ENCODE measurements at regions not wholly inside any gene's neighbourhood (a gene's known extent, or its start where the extent isn't known, plus 50 kb on each side); places are given as distances from the start of the nearest gene placed in this dataset.
"Not testable (repeated sequence)": the region's sequence is repeated elsewhere in the genome, so short reads cannot be mapped to it uniquely, and the experiment has no call there.

- no peaks in the 10 kb centered on the region for H3K27me3 Mint-ChIP-seq
- no peak for DNase-seq
- no peaks in the 10 kb centered on the region for H3K4me1 Mint-ChIP-seq
- Histone ChIP-seq H3K27ac (ENCODE audit: low read depth, low read length) (no peak overlapping the region), H3K4me1 (ENCODE audit: insufficient read depth, low read length) (no peaks in the 10 kb centered on the region), H3K36me3 (ENCODE audit: insufficient read depth, low read length) (no peaks in the 10 kb centered on the region), H3K27me3 (ENCODE audit: insufficient read depth, low read length, poor library complexity, severe bottlenecking) (no peaks in the 10 kb centered on the region), H3K4me3 (ENCODE audit: low read length) (no peak overlapping the region), H3K9me3 (ENCODE audit: low read length) (no peaks in the 10 kb centered on the region)
- no peak overlapping the region for H3K4me3 Mint-ChIP-seq
- ChIA-PET CTCF (interaction anchor here (1.3 kb wide), 2 partner anchors 40 to 67 kb away, joined by 3 read pairs; no protein-coding TSS in a partner anchor), POLR2A (no interaction called here)
- H3K36me3 Mint-ChIP-seq: peaks cover 0 to 3% (median 0%) of the 10 kb centered on the region in 3 donors
- H3K9me3 Mint-ChIP-seq: no peaks in the 10 kb centered on the region
- H3K27ac Mint-ChIP-seq: peak overlapping the region in 1 of 8 donors; percentile 29
Measured at GRCh38 chr1:58848818-58849411, 65.1 kb upstream of the JUN start.

- Mint-ChIP-seq H3K4me3 (no peak overlapping the region), H3K36me3 (peaks cover 0 to 3% (median 0%) of the 10 kb centered on the region in 3 donors), H3K27ac (no peak overlapping the region), H3K4me1 (peaks cover 2 to 3% (median 2%) of the 10 kb centered on the region in 3 donors), H3K9me3 (no peaks in the 10 kb centered on the region), H3K27me3 (no peaks in the 10 kb centered on the region)
- ChIA-PET POLR2A (no interaction called here), CTCF (interaction anchor here (1.3 kb wide), 2 partner anchors 40 to 67 kb away, joined by 3 read pairs; no protein-coding TSS in a partner anchor)
- Histone ChIP-seq H3K9me3 (ENCODE audit: low read length) (no peaks in the 10 kb centered on the region), H3K36me3 (ENCODE audit: insufficient read depth, low read length) (no peaks in the 10 kb centered on the region), H3K27ac (ENCODE audit: low read depth, low read length) (no peak overlapping the region), H3K4me1 (ENCODE audit: insufficient read depth, low read length) (peaks cover 2% of the 10 kb centered on the region), H3K4me3 (ENCODE audit: low read length) (no peak overlapping the region), H3K27me3 (ENCODE audit: insufficient read depth, low read length, poor library complexity, severe bottlenecking) (no peaks in the 10 kb centered on the region)
- DNase-seq: no peak
Measured at GRCh38 chr1:58849551-58849950, 65.7 kb upstream of the JUN start.

DNA sequence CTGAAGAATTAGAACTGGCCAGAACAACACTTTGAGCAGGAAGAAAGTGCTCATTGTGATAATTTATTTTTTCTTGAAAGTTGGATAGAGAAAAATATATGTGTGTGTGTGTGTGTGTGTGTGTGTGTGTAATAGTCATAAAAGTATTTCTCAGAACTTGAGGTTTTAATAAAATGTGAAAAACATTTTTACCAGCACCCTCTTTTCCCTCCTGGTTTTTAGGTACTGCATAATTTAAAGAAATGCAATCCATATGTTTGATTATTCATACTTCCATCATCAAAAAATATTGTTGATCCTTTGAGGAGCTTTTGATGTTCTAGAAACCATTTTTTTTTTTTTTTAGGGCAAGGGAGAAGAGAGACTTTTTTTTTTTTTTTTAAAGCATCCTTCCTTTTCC, 66.8 kb upstream of the JUN start:
- Mint-ChIP-seq H3K4me3 (no peak overlapping the region), H3K27me3 (no peaks in the 10 kb centered on the region), H3K36me3 (peaks cover 0 to 3% (median 0%) of the 10 kb centered on the region in 3 donors), H3K9me3 (no peaks in the 10 kb centered on the region), H3K4me1 (peaks cover 5 to 13% (median 6%) of the 10 kb centered on the region in 3 donors), H3K27ac (peak overlapping the region in 1 of 8 donors; percentile 50)
- Histone ChIP-seq H3K4me3 (ENCODE audit: low read length) (no peak overlapping the region), H3K4me1 (ENCODE audit: insufficient read depth, low read length) (peaks cover 6% of the 10 kb centered on the region), H3K27me3 (ENCODE audit: insufficient read depth, low read length, poor library complexity, severe bottlenecking) (no peaks in the 10 kb centered on the region), H3K36me3 (ENCODE audit: insufficient read depth, low read length) (no peaks in the 10 kb centered on the region), H3K9me3 (ENCODE audit: low read length) (no peaks in the 10 kb centered on the region), H3K27ac (ENCODE audit: low read depth, low read length) (no peak overlapping the region)
- DNase-seq: no peak
- ChIA-PET POLR2A (no interaction called here), CTCF (interaction anchor here (1.2 kb wide), 1 partner anchor 8 kb away, joined by 3 read pairs; no protein-coding TSS in a partner anchor)

- Mint-ChIP-seq H3K36me3 (no peaks in the 10 kb centered on the region), H3K4me1 (peaks cover 15 to 28% (median 19%) of the 10 kb centered on the region in 3 donors), H3K4me3 (no peak overlapping the region), H3K27ac (no peak overlapping the region), H3K27me3 (no peaks in the 10 kb centered on the region), H3K9me3 (no peaks in the 10 kb centered on the region)
- no peaks in the 10 kb centered on the region for H3K27me3 ChIP-seq (ENCODE audit: insufficient read depth, low read length, poor library complexity, severe bottlenecking)
- no peak overlapping the region for H3K27ac ChIP-seq (ENCODE audit: low read depth, low read length)
- H3K9me3 ChIP-seq (ENCODE audit: low read length): no peaks in the 10 kb centered on the region
- CTCF ChIA-PET: no interaction called here
- peaks cover 15% of the 10 kb centered on the region for H3K4me1 ChIP-seq (ENCODE audit: insufficient read depth, low read length)
- no peak overlapping the region for H3K4me3 ChIP-seq (ENCODE audit: low read length)
- H3K36me3 ChIP-seq (ENCODE audit: insufficient read depth, low read length): no peaks in the 10 kb centered on the region
- no peak for DNase-seq
- POLR2A ChIA-PET: no interaction called here
Measured at GRCh38 chr1:58852731-58853485, 69.1 kb upstream of the JUN start.

GRCh38 chr1:58854576-58854975, 70.7 kb upstream of the JUN start:
- DNase-seq: peak in 1 of 5 donors; percentile 4
- Mint-ChIP-seq H3K27me3 (no peaks in the 10 kb centered on the region), H3K9me3 (no peaks in the 10 kb centered on the region), H3K4me3 (no peak overlapping the region), H3K27ac (peak overlapping the region in 1 of 8 donors; percentile 42), H3K4me1 (peaks cover 29 to 39% (median 33%) of the 10 kb centered on the region in 3 donors), H3K36me3 (no peaks in the 10 kb centered on the region)
- Histone ChIP-seq H3K4me3 (ENCODE audit: low read length) (no peak overlapping the region), H3K4me1 (ENCODE audit: insufficient read depth, low read length) (peaks cover 30% of the 10 kb centered on the region), H3K9me3 (ENCODE audit: low read length) (no peaks in the 10 kb centered on the region), H3K36me3 (ENCODE audit: insufficient read depth, low read length) (no peaks in the 10 kb centered on the region), H3K27me3 (ENCODE audit: insufficient read depth, low read length, poor library complexity, severe bottlenecking) (no peaks in the 10 kb centered on the region), H3K27ac (ENCODE audit: low read depth, low read length) (no peak overlapping the region)
- ChIA-PET CTCF (no interaction called here), POLR2A (no interaction called here)

DNA sequence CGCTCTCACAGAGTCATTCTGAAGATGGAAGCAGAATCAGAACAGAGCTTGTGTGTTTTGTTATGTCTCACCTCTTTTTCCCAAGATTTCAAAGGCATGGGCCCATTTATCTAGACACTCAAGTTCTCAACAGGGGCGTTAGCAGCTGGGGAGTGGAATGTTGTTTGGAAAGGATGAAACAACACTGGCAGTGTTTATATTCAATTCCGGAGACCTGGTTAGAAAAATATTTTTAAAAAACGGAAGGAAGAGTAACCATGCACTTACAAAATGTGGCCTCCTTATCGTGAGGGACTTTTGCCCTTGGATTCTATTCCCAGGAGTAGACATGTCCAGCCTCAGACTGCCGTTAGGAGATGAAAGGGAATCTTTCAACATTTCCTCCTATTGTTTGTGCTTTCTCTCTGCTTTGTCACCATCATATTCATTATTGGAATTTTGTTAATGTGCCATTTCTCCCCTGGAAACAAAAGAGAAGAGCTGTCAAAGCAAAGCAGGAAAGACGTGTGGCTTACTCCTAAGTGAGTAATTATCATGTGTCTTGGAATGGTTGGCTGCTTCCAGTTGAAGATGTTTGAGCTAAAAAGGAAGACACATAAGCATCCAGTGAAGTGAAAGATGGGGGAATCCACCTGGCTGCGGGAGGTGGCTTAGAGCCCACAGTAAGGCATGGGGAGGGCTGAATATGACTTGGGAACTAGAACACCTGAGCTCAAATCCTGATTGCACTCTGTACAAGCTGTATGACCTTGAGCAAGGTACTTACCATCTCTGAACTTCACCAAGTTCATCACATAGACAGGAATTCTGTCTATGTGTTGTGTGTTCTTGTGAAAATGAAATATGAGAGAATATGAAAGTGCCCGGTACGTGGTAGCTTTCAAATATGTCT, 71.7 kb upstream of the JUN start:
- H3K27me3 Mint-ChIP-seq: no peaks in the 10 kb centered on the region
- no peak overlapping the region for H3K27ac ChIP-seq (ENCODE audit: low read depth, low read length)
- H3K36me3 Mint-ChIP-seq: no peaks in the 10 kb centered on the region
- POLR2A ChIA-PET: no interaction called here
- no peaks in the 10 kb centered on the region for H3K36me3 ChIP-seq (ENCODE audit: insufficient read depth, low read length)
- H3K27ac Mint-ChIP-seq: peak overlapping the region in 2 of 8 donors; percentile 37 to 44
- no peaks in the 10 kb centered on the region for H3K27me3 ChIP-seq (ENCODE audit: insufficient read depth, low read length, poor library complexity, severe bottlenecking)
- peaks cover 35% of the 10 kb centered on the region for H3K4me1 ChIP-seq (ENCODE audit: insufficient read depth, low read length)
- no peak overlapping the region for H3K4me3 ChIP-seq (ENCODE audit: low read length)
- no peak for DNase-seq
- peaks cover 33 to 39% (median 37%) of the 10 kb centered on the region in 3 donors for H3K4me1 Mint-ChIP-seq
- no peaks in the 10 kb centered on the region for H3K9me3 Mint-ChIP-seq
- no peaks in the 10 kb centered on the region for H3K9me3 ChIP-seq (ENCODE audit: low read length)
- no peak overlapping the region for H3K4me3 Mint-ChIP-seq
- CTCF ChIA-PET: interaction anchor here (1.1 kb wide), 1 partner anchor 15 kb away, joined by 3 read pairs; no protein-coding TSS in a partner anchor

DNA sequence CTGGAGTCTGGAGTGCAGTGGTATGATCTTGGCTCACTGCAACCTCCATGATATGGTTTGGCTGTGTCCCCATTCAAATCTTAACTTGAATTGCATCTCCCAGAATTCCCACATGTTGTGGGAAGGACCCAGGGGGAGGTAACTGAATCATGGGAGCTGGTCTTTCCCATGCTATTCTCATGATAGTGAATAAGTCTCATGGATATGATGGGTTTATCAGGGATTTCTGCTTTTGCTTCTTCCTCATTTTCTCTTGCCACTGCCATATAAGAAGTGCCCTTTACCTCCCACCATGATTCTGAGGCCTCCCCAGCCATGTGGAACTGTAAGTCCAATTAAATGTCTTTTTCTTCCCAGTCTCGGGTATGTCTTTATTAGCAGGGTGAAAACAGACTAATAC, 72.4 kb upstream of the JUN start:
- H3K36me3 ChIP-seq (ENCODE audit: insufficient read depth, low read length); H3K36me3 Mint-ChIP-seq; H3K9me3 Mint-ChIP-seq; H3K9me3 ChIP-seq (ENCODE audit: low read length); DNase-seq; H3K27ac Mint-ChIP-seq; H3K4me3 Mint-ChIP-seq; H3K4me3 ChIP-seq (ENCODE audit: low read length); H3K27me3 ChIP-seq (ENCODE audit: insufficient read depth, low read length, poor library complexity, severe bottlenecking); H3K27me3 Mint-ChIP-seq; POLR2A ChIA-PET; H3K27ac ChIP-seq (ENCODE audit: low read depth, low read length): not testable (repeated sequence)
- CTCF ChIA-PET: interaction anchor here (1.1 kb wide), 1 partner anchor 15 kb away, joined by 3 read pairs; no protein-coding TSS in a partner anchor
- H3K4me1 ChIP-seq (ENCODE audit: insufficient read depth, low read length): peaks cover 35% of the 10 kb centered on the region
- H3K4me1 Mint-ChIP-seq: peaks cover 38 to 42% (median 39%) of the 10 kb centered on the region in 3 donors
